ENCODE measurements at regions not wholly inside any gene's neighbourhood (a gene's known extent, or its start where the extent isn't known, plus 50 kb on each side); places are given as distances from the start of the nearest gene placed in this dataset.

GRCh38 chr15:100783291-100783690 lies 96.3 kb upstream of the ALDH1A3 start:
- DNase-seq (ENCODE audit: low read depth), result no peak

- DNase-seq (ENCODE audit: low read depth), result no peak
These were observed 95.7 kb upstream of the ALDH1A3 start for GRCh38 chr15:100783760-100784492.

GRCh38 chr15:100784493-100785180 lies 95.0 kb upstream of the ALDH1A3 start:
- no peak for DNase-seq (ENCODE audit: low read depth)

GRCh38 chr15:100785181-100786138 lies 94.2 kb upstream of the ALDH1A3 start:
- DNase-seq (ENCODE audit: low read depth), result no peak

- DNase-seq (ENCODE audit: low read depth), result no peak
These were observed 93.5 kb upstream of the ALDH1A3 start for GRCh38 chr15:100786139-100786531.

- DNase-seq (ENCODE audit: low read depth), result no peak
These were observed 92.6 kb upstream of the ALDH1A3 start for GRCh38 chr15:100786901-100787566.

GRCh38 chr15:100787567-100788417 lies 91.8 kb upstream of the ALDH1A3 start:
- DNase-seq (ENCODE audit: low read depth), result no peak

GRCh38 chr15:100788418-100789105 lies 91.1 kb upstream of the ALDH1A3 start:
- DNase-seq (ENCODE audit: low read depth), result no peak

- DNase-seq (ENCODE audit: low read depth), result no peak
These were observed 88.8 kb upstream of the ALDH1A3 start for GRCh38 chr15:100790786-100791265.

GRCh38 chr15:100794008-100794407 lies 85.6 kb upstream of the ALDH1A3 start:
- DNase-seq (ENCODE audit: low read depth), result no peak

GRCh38 chr15:100801256-100801900 lies 78.3 kb upstream of the ALDH1A3 start:
- no peak for DNase-seq (ENCODE audit: low read depth)

- no peak for DNase-seq (ENCODE audit: low read depth)
These were observed 77.0 kb upstream of the ALDH1A3 start for GRCh38 chr15:100802421-100803170.

GRCh38 chr15:100803171-100803440 lies 76.5 kb upstream of the ALDH1A3 start:
- DNase-seq (ENCODE audit: low read depth), result no peak

- no peak for DNase-seq (ENCODE audit: low read depth)
These were observed 73.5 kb upstream of the ALDH1A3 start for GRCh38 chr15:100806157-100806556.

GRCh38 chr15:100807028-100807427 lies 72.6 kb upstream of the ALDH1A3 start:
- no peak for DNase-seq (ENCODE audit: low read depth)

- no peak for DNase-seq (ENCODE audit: low read depth)
These were observed 70.9 kb upstream of the ALDH1A3 start for GRCh38 chr15:100808691-100809090.

GRCh38 chr15:100809151-100809550 lies 70.5 kb upstream of the ALDH1A3 start:
- DNase-seq (ENCODE audit: low read depth), result no peak

- DNase-seq (ENCODE audit: low read depth), result no peak
These were observed 70.0 kb upstream of the ALDH1A3 start for GRCh38 chr15:100809587-100809986.

GRCh38 chr15:100810229-100810628 lies 69.4 kb upstream of the ALDH1A3 start:
- no peak for DNase-seq (ENCODE audit: low read depth)
